Skeletal muscle cell (primary cell): ENCODE measurements at regions not wholly inside any gene's neighbourhood (a gene's known extent, or its start where the extent isn't known, plus 50 kb on each side); places are given as distances from the start of the nearest gene placed in this dataset.

Source experiments
- DNase-seq: peaks from one replicate; pipeline ENCODE4 v3.0.0-alpha.2; 2010; ENCODE audit warnings: low read depth
- H3K4me3 ChIP-seq: 2 replicates; pipeline ENCODE4 v1.5.1; 2011; ENCODE audit warnings: low read depth, mild to moderate bottlenecking, control low read depth, low read length, moderate library complexity

DNA sequence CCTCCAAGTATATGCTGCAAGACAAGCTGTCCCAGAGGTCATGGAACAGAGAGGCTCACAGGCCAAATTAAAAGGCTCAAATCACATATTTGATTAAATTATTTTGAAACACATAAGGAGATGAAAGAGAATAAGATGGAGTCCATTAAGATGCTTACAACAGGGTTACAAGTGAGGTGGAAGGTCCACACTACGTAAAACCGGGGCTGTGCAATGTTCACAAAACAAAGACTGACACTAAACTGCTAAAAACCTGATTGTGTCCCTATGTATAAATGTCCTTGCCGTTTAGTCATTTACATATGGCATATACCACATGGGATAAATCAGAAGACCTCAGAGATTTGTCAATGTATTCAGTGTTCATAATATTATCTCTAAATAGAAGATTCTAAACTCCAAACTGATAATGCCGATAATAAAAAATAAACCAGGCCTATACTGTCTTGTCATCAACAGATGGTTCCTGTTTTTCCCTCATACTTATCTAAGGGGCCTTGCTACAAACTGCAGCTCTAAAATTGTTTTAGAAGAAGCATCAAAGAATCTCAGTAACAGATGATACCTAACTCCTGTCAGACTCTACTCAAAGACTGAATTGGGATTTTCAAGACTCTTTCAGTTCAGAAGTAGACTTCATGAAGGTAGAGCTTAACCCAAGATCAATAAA, 51.8 kb upstream of the RIPOR2 start:
- no peak overlapping the region for H3K4me3 ChIP-seq
- DNase-seq = no peak

DNA sequence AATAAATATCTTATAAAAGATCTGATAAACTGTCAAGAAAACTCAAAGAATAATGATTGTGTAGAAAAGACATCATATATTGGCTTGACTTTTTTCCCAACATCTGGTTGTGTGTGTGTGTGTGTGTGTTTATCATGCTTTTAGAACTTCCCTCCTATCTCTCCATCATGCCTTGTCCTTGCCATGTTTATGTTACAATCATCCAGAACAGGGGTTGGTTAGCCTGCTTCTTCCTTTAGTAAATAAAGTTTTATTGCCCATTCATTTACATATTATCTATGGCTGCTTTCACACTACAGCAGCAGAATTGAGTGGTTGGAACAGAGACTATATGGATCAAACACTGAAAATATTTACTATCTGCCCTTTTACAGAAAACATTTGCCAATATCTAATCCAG, 52.8 kb upstream of the RIPOR2 start:
- no peak for DNase-seq
- H3K4me3 ChIP-seq = no peak overlapping the region

GRCh38 chr6:24990236-24990845, 54.6 kb upstream of the RIPOR2 start:
- no peak overlapping the region for H3K4me3 ChIP-seq
- peak; percentile 29 for DNase-seq

DNA sequence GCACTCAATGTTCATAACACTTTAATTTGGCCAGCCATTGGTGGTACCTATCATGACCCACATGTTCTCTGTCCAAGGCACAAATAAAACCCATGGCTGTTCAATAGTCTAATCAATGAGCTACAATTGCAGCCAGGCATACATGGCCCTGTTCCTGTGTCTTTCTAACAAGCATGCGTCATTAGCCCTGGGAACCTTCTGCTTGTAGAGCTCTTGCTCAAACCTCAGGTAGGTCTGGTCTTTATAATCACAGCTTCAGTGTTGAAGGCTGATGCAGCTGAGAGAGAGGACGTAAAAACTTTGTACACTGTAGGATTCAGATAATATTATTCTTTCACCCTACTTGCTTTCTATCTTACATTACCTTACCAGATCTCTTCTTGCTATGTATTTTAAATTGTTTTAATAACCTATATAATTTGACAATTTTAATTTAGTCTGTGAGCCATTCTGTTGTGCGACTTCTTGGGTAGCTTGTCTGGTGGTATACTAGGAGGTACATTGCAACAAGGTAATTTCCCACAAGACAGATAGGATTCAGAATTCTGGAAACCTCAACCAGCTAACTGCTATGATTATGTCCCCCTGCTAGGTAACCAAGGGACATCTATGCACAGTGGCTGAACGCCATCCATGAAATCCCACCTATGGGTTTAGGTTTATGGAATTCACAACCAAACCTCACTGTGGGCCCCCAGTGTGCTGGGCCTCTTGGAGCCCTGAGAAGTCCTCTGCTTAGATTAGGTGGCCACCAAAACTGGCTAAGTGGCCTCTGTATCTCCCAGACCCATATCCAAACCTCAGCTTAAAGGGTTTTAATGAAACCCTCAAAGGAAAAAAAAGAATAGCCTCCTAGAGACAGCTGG, 55.4 kb upstream of the RIPOR2 start:
- H3K4me3 ChIP-seq = no peak overlapping the region
- no peak for DNase-seq

DNA sequence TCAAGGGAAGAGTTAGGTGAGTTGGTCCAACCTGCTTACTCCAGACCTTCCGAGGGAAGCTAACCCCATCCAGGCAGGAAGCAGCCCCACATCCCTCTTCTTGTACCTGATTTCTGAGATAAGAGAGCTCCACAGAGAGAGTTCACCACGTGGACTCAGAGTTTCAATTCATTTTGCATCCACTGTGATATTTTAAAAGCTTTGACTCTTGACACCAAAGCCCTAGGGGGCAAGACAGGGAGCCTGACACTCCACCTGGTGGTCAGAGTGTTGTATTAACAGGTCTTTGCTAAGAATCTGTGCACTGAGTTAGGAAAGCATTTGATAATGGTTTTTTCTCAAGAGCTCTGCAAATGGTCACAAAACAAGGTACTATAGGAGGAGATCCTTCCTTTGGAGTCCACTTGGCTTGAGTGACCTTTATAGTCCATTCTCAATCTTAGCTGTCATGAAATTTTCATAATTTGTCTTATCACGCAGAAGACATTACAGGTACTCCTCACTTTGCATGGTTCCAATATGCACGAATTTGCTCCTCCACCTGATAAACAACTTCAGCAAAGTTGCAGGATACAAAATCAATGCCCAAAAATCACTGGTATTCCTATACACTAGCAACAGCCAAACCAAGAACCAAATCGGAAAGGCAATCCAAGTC, 56.2 kb upstream of the RIPOR2 start:
- no peak for DNase-seq

GRCh38 chr6:24994812-24995211, 59.1 kb upstream of the RIPOR2 start:
- DNase-seq = no peak
- H3K4me3 ChIP-seq = no peak overlapping the region

More for the DNA sequence above, 56.2 kb upstream of the RIPOR2 start:
- no peak overlapping the region for H3K4me3 ChIP-seq

DNA sequence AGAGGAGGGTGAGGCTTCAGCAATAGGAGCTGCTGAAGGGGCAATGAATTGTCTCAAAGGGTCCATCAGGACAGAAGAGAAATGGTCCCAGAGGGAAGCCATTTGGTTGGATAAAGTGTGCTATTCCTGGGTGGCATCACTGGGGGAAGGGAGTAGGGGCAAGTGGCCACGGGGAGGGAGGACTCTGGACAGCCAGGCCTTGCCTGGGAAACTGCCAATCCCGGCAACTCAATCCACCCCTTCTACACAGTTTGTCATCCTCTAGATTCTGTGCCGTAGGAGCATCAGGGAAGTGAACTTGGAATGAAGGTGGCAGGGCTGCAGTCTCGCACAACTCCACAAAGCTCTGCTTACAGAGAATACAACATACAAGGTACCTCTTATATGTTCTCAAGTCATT, 59.5 kb upstream of the RIPOR2 start:
- DNase-seq = no peak
- no peak overlapping the region for H3K4me3 ChIP-seq

- DNase-seq = no peak
- H3K4me3 ChIP-seq = no peak overlapping the region
Observed at GRCh38 chr6:24996269-24996836, 60.6 kb upstream of the RIPOR2 start.

DNA sequence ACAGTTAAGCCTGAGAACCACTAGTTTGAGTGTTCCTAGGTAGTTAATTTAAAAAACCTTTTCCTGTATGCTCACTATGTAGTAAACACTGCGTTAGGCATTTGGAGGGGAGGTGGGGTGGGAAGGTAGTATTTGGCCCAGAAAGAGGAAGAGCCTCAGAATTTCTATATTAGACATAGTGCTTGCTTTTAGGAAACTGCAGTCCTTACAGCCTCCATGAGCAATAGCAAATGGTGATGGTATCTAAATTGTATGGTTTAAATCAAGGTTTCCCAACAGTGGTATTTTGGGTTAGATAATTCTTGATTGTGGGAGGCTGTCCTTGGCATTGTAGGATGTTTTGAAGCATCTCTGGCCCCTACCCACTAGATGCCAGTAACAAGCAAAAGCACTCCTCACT, 61.5 kb upstream of the RIPOR2 start:
- DNase-seq = no peak
- H3K4me3 ChIP-seq = no peak overlapping the region

GRCh38 chr6:24997905-24998304, 62.1 kb upstream of the RIPOR2 start:
- no peak for DNase-seq
- no peak overlapping the region for H3K4me3 ChIP-seq

DNA sequence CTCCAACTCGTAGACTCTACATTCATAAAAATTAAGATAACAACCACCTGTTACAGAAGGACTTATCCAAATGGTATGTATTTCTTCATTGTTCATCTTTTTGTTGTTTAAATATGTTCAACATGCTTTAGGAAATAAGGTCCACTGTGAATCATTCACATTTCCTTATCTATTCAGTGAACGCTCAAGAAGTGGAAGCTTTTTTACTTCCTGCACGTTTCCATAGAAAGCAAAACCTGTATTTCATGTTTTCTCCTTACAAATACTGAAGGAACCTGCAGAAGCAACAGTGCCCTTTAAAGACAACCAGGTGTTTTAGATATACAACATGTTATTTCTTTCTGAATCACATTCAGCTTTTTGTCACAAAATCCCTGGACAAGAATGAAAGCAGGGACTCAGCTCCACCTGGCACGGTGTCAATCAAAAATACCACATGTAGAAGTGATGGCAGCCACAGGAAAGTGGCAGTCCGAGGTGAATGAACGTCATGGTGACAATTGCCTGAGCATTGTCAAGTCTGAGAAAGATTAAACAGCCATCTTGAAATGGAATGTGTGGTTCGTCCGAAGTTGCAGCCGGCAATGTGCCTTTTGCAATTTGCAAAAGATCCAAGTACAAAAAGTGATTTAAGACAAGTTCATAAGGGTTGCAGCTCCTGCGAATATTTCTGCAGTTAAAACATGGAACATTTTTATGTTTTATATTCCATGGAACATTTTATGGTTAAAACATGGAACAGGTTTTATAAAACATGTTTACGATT, 66.7 kb upstream of the RIPOR2 start:
- no peak for DNase-seq
- H3K4me3 ChIP-seq = no peak overlapping the region

GRCh38 chr6:25004357-25004756, 68.6 kb upstream of the RIPOR2 start:
- DNase-seq = no peak
- H3K4me3 ChIP-seq = no peak overlapping the region

DNA sequence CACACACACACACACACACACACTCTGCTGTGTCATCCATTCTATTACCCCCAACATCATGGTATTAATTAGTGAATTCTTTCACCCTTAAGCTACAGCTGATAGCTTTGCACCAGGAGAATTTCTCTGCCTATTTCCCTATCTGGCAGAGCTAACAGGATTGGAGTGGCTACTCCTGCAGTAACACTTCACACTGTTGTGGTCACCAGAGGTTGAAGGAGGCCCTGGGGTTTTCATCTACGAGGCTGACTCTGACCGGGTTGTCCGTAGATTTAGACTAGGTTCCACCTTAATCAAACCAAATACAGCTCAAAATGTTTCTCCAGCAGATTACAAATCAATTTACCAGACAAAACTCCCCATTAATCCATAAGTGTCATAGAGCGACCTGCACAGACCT, 69.2 kb upstream of the RIPOR2 start:
- no peak overlapping the region for H3K4me3 ChIP-seq
- no peak for DNase-seq

DNA sequence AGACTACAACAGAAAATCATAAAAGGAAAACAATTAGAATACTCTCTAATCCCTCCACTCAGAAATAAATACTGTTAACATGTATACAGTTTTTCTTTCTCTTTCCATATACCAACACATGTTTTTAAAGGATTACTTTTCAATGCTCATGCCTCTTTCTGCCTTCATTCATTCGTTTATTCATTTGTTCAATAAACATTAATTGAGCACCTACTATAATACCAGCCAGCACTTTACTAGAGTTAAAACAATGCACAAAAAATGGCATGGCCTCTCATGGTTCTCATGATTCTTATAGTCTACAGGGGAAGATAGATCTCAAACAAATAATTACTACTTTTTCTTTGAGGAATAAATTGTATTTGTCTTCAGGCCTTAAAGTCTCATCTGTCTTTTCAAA, 70.3 kb upstream of the RIPOR2 start:
- no peak for DNase-seq
- H3K4me3 ChIP-seq = no peak overlapping the region

GRCh38 chr6:25006565-25007001, 70.8 kb upstream of the RIPOR2 start:
- H3K4me3 ChIP-seq = no peak overlapping the region
- peak; percentile 74 for DNase-seq

- no peak overlapping the region for H3K4me3 ChIP-seq
- no peak for DNase-seq
Observed at GRCh38 chr6:25007269-25007699, 71.5 kb upstream of the RIPOR2 start.

DNA sequence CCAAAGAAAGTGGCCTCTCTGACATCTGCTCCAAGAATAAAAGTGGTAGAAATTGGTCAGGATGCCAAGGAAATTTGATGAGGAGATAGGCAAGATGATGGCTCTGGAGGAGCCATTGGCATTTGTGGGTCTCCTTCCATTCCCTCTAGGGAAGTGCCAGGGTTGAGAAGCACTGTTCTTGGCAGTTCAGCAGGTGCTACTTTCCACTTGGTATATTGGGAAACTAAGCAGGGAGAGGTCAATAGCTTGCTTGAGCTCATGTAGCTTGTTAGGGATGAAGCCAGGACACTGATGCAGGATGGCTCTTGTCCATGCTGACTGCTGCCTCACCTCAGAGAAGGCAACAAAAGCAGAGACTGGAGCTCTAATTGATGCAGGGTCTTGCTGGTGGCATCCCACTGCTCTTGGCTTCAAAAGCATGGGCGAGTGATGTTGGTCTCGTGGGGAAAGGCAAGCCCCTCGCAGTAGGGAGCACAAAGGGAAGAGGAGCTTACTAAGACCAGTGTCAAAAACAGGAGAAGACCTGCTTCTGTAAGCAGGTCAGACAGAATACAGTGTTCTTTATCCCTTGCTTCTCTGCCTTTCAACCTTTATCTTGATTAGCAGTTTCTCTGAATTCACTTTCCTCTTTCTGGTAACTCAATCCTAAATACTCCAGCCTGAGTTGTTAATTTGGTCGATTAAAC, 73.1 kb upstream of the RIPOR2 start:
- no peak overlapping the region for H3K4me3 ChIP-seq
- DNase-seq = no peak

DNA sequence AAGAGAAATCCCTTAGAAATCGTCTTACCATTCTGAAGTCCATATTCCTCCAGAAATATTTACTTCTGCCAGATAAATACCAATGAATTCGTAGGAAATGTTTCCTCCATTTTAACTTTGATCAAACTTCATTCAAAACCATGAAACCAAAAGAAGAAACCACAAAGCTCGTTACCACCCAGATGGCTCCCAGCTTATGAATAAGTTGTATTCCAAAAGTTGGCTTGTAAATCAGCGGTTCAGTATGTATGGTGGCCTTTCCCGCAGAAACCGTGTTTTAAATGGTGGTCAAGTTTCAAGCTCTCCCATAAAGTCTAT, 73.6 kb upstream of the RIPOR2 start:
- no peak for DNase-seq
- H3K4me3 ChIP-seq = no peak overlapping the region

- no peak for DNase-seq
- no peak overlapping the region for H3K4me3 ChIP-seq
Observed at GRCh38 chr6:25010176-25010575, 74.4 kb upstream of the RIPOR2 start.
